ENCODE measurements at regions not wholly inside any gene's neighbourhood (a gene's known extent, or its start where the extent isn't known, plus 50 kb on each side); places are given as distances from the start of the nearest gene placed in this dataset.
"Not testable (repeated sequence)": the region's sequence is repeated elsewhere in the genome, so short reads cannot be mapped to it uniquely, and the experiment has no call there.

DNA sequence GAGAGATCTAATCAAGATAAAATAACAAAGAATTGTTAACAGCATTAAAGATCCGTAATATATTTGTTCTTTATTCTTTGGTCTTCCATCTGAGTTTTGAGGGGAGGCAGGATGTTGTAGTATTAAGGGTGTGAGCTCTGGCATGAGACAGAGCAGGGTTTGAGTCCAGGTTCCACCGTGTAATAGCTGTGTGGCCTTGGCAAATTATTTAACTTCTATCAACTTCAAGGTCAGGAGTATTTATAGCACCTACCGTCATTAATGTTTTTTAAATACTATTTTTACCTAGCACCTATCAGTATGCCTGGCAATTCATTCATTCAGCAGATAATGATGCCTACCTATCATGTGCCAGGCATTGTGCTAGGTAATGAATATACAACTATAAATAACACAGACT lies 180.1 kb upstream of the NABP1 start:
- 95% methylated on average over 3 of the region's 3 CpGs for WGBS
- H3K9me3 ChIP-seq (ENCODE audit: control insufficient read depth in 2 of 2, insufficient read depth in 1 of 2, low read length in 1 of 2): no peaks in the 10 kb centered on the region
- H3K27ac ChIP-seq (ENCODE audit: low read depth in 1 of 2, low read length in 1 of 2): no peak overlapping the region
- DNase-seq (ENCODE audit: low read depth in 6 of 9, low spot score in 9 of 9): no peak
- H3K4me1 ChIP-seq (ENCODE audit: control insufficient read depth in 2 of 2, insufficient read depth in 2 of 2, low read length in 2 of 2): no peaks in the 10 kb centered on the region
- H3K27me3 ChIP-seq (ENCODE audit: control insufficient read depth in 2 of 2, insufficient read depth in 1 of 2, low read length in 1 of 2): no peaks in the 10 kb centered on the region
- H3K4me3 ChIP-seq (ENCODE audit: low read length in 2 of 2): no peak overlapping the region
- H3K36me3 ChIP-seq (ENCODE audit: control insufficient read depth in 2 of 2, insufficient read depth in 2 of 2, low read length in 1 of 2): no peaks in the 10 kb centered on the region

DNA sequence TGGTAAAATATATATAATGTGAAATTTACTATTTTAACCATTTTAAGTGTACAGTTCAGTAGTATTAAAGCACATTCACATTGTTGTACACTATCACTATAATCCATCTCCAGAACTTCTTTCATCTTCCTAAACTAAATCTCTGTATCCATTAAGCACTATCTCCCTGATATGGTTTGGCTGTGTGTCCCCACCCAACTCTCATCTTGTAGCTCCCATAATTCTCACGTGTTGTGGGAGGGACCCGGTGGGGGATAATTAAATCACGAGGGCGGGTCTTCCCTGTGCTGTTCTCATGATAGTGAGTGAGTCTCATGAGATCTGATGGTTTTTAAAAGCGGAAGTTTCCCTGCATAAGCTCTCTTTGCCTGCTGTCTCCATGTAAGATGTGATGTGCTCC lies 178.9 kb upstream of the NABP1 start:
- Histone ChIP-seq H3K4me1 (ENCODE audit: control insufficient read depth in 2 of 2, insufficient read depth in 2 of 2, low read length in 2 of 2) (no peaks in the 10 kb centered on the region), H3K4me3 (ENCODE audit: low read length in 2 of 2) (no peak overlapping the region), H3K27me3 (ENCODE audit: control insufficient read depth in 2 of 2, insufficient read depth in 1 of 2, low read length in 1 of 2) (no peaks in the 10 kb centered on the region), H3K9me3 (ENCODE audit: control insufficient read depth in 2 of 2, insufficient read depth in 1 of 2, low read length in 1 of 2) (no peaks in the 10 kb centered on the region), H3K36me3 (ENCODE audit: control insufficient read depth in 2 of 2, insufficient read depth in 2 of 2, low read length in 1 of 2) (no peaks in the 10 kb centered on the region), H3K27ac (ENCODE audit: low read depth in 1 of 2, low read length in 1 of 2) (no peak overlapping the region)
- 98% methylated on average over 5 of the region's 5 CpGs for whole genome bisulfite sequencing
- DNase-seq (ENCODE audit: low read depth in 6 of 9, low spot score in 9 of 9): no peak

DNA sequence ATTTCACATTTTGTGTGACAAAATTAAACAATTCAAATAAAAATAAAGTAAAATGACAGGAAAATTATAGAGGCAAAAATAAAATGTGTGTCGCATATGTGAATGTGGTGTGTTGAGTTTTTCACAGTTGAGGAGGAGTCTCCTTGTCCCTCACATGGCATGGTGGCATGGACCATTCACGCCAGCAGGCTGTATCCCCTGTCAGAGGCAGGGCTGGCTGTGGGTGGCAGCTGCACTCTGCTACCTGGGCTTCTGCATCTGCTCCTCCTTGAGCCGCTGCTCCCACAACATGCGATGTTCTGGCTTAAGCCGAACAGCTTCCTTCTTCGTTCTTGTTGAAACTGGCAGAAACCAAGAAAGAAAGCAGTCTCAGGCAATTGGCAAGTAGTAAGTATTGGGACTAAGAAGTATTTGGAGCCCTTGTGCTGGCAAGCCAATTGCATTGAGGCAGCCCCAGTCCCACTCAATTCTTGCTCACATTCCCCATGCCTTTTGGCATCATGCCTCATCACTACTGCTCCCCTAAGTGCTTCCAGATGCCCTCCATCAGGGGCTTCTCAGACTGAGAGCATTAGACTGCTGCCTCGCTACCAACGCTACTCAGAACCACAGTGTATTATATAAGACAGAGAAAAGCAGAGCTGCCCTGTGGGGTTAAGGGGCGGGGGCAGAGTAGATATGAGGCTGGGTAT lies 177.9 kb upstream of the NABP1 start:
- H3K4me3 ChIP-seq (ENCODE audit: low read length in 2 of 2): no peak overlapping the region
- no peaks in the 10 kb centered on the region for H3K4me1 ChIP-seq (ENCODE audit: control insufficient read depth in 2 of 2, insufficient read depth in 2 of 2, low read length in 2 of 2)
- H3K27ac ChIP-seq (ENCODE audit: low read depth in 1 of 2, low read length in 1 of 2): no peak overlapping the region
- no peaks in the 10 kb centered on the region for H3K36me3 ChIP-seq (ENCODE audit: control insufficient read depth in 2 of 2, insufficient read depth in 2 of 2, low read length in 1 of 2)
- H3K27me3 ChIP-seq (ENCODE audit: control insufficient read depth in 2 of 2, insufficient read depth in 1 of 2, low read length in 1 of 2): no peaks in the 10 kb centered on the region
- 98% methylated on average over 9 of the region's 9 CpGs for WGBS
- no peaks in the 10 kb centered on the region for H3K9me3 ChIP-seq (ENCODE audit: control insufficient read depth in 2 of 2, insufficient read depth in 1 of 2, low read length in 1 of 2)
- no peak for DNase-seq (ENCODE audit: low read depth in 6 of 9, low spot score in 9 of 9)

DNA sequence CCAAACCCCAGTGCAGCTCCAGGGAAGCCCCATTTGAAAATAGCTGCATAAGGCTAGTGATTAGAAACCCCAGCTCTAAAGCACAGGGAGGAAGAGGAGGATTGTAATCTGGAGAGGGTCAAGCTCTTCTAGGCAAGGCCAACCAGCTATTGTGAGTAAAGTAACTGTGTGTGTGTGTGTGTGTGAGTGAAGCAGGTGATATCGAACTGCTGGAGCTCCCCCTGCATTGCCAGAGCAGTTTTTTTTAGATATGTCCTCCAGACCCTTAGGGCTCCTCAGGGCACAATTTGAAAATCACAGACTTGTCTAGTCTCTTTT lies 177.4 kb upstream of the NABP1 start:
- 94% methylated on average over 1 of the region's 1 CpG for WGBS
- Histone ChIP-seq H3K27me3 (ENCODE audit: control insufficient read depth in 2 of 2, insufficient read depth in 1 of 2, low read length in 1 of 2) (no peaks in the 10 kb centered on the region), H3K36me3 (ENCODE audit: control insufficient read depth in 2 of 2, insufficient read depth in 2 of 2, low read length in 1 of 2) (no peaks in the 10 kb centered on the region), H3K4me3 (ENCODE audit: low read length in 2 of 2) (no peak overlapping the region), H3K27ac (ENCODE audit: low read depth in 1 of 2, low read length in 1 of 2) (no peak overlapping the region), H3K4me1 (ENCODE audit: control insufficient read depth in 2 of 2, insufficient read depth in 2 of 2, low read length in 2 of 2) (no peaks in the 10 kb centered on the region), H3K9me3 (ENCODE audit: control insufficient read depth in 2 of 2, insufficient read depth in 1 of 2, low read length in 1 of 2) (no peaks in the 10 kb centered on the region)
- no peak for DNase-seq (ENCODE audit: low read depth in 6 of 9, low spot score in 9 of 9)

DNA sequence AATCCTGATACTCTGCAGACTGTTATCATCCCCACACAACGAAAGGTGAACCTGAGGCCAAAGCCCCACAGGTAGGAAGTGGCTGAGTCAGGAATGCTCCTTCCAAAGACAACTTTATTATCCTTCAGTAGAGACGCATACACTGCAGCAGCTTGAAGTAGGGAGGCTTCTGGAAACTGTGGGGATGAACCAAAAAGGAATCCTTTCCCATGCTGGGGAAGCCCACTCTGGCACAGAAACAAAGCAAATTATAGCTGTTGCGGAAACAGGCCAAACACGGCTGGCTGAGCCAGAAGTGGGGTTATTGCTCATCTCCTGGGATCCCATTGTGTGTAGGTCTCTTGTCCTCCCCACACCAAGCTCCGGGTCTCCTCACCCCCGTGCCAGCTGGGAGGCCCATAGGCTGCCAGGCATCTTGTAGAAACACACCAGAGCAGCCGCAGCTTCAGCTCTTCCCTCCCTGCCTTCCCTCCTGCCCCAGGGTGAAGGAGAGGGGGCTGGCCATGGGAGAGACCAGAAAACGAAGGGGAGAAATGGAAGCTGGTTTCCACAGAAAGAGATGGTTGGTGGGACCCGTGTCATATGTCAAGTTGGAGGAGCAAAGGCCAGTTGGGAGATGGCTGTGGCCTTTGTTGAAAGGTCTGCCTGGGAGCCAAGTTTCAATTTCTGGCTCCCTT lies 176.9 kb upstream of the NABP1 start:
- DNase-seq (ENCODE audit: low read depth in 6 of 9, low spot score in 9 of 9): no peak
- no peaks in the 10 kb centered on the region for H3K36me3 ChIP-seq (ENCODE audit: control insufficient read depth in 2 of 2, insufficient read depth in 2 of 2, low read length in 1 of 2)
- H3K4me1 ChIP-seq (ENCODE audit: control insufficient read depth in 2 of 2, insufficient read depth in 2 of 2, low read length in 2 of 2): no peaks in the 10 kb centered on the region
- H3K9me3 ChIP-seq (ENCODE audit: control insufficient read depth in 2 of 2, insufficient read depth in 1 of 2, low read length in 1 of 2): no peaks in the 10 kb centered on the region
- 91% methylated on average over 9 of the region's 9 CpGs for WGBS
- H3K4me3 ChIP-seq (ENCODE audit: low read length in 2 of 2): no peak overlapping the region
- peak overlapping the region in 1 of 2 donors; percentile 30 for H3K27ac ChIP-seq (ENCODE audit: low read depth in 1 of 2, low read length in 1 of 2)
- no peaks in the 10 kb centered on the region for H3K27me3 ChIP-seq (ENCODE audit: control insufficient read depth in 2 of 2, insufficient read depth in 1 of 2, low read length in 1 of 2)

DNA sequence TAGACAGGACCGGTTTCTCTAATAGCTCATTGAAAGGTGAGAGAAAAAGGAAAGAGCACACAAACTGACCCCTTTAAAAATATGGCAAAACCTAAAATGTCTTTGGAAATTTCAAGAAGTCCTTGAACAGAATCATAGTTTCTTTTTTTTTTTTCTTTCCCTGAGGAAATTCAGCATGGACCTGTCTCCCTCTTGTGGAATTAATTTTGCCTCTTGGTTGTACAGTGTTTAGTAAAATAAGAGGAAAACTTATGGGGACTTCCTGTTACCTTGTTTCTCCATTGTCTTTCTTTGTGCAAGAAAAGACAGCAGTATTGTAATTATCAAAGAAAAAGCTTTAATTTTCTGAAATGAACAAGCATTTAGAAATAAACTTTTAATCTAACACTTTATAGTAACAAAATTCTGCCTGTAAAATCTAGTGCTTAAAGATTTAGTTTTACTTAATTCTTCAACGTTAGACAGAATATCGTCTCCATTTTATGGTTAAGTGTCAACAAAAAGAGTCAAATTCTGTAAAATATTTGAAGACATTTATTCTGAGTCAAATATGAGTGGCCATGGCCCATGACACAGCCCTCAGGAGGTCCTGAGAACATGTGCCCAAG lies 176.3 kb upstream of the NABP1 start:
- Histone ChIP-seq H3K27ac (ENCODE audit: low read depth in 1 of 2, low read length in 1 of 2) (peak overlapping the region in 1 of 2 donors; percentile 30), H3K36me3 (ENCODE audit: control insufficient read depth in 2 of 2, insufficient read depth in 2 of 2, low read length in 1 of 2) (no peaks in the 10 kb centered on the region), H3K27me3 (ENCODE audit: control insufficient read depth in 2 of 2, insufficient read depth in 1 of 2, low read length in 1 of 2) (no peaks in the 10 kb centered on the region), H3K9me3 (ENCODE audit: control insufficient read depth in 2 of 2, insufficient read depth in 1 of 2, low read length in 1 of 2) (no peaks in the 10 kb centered on the region), H3K4me1 (ENCODE audit: control insufficient read depth in 2 of 2, insufficient read depth in 2 of 2, low read length in 2 of 2) (no peaks in the 10 kb centered on the region), H3K4me3 (ENCODE audit: low read length in 2 of 2) (no peak overlapping the region)
- WGBS: 96% methylated on average over 3 of the region's 3 CpGs
- DNase-seq (ENCODE audit: low read depth in 6 of 9, low spot score in 9 of 9): no peak

DNA sequence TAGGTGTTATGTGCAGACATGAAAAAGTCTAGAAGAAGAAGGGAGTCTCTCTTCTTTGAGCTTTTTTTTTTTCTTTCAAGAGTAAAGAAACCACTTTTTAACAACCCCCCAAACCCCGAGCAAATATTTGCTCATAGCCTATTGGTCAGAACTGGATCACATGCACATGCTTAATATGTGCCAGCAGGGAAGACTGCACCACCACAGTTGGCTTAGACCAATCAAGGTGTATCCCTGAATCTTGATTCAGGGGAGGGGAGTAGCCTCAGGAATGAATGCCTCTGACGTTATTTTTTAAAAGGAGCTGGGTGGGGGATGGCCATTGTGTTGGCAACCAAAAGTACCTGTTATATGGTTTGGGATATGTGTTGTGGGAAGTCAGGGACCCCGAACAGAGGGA lies 171.4 kb upstream of the NABP1 start:
- Histone ChIP-seq H3K4me3 (ENCODE audit: low read length in 2 of 2) (no peak overlapping the region), H3K36me3 (ENCODE audit: control insufficient read depth in 2 of 2, insufficient read depth in 2 of 2, low read length in 1 of 2) (no peaks in the 10 kb centered on the region), H3K27ac (ENCODE audit: low read depth in 1 of 2, low read length in 1 of 2) (no peak overlapping the region), H3K27me3 (ENCODE audit: control insufficient read depth in 2 of 2, insufficient read depth in 1 of 2, low read length in 1 of 2) (no peaks in the 10 kb centered on the region), H3K4me1 (ENCODE audit: control insufficient read depth in 2 of 2, insufficient read depth in 2 of 2, low read length in 2 of 2) (no peaks in the 10 kb centered on the region), H3K9me3 (ENCODE audit: control insufficient read depth in 2 of 2, insufficient read depth in 1 of 2, low read length in 1 of 2) (peaks cover 0 to 2% of the 10 kb centered on the region in 2 donors)
- 94% methylated on average over 3 of the region's 3 CpGs for WGBS
- no peak for DNase-seq (ENCODE audit: low read depth in 6 of 9, low spot score in 9 of 9)

DNA sequence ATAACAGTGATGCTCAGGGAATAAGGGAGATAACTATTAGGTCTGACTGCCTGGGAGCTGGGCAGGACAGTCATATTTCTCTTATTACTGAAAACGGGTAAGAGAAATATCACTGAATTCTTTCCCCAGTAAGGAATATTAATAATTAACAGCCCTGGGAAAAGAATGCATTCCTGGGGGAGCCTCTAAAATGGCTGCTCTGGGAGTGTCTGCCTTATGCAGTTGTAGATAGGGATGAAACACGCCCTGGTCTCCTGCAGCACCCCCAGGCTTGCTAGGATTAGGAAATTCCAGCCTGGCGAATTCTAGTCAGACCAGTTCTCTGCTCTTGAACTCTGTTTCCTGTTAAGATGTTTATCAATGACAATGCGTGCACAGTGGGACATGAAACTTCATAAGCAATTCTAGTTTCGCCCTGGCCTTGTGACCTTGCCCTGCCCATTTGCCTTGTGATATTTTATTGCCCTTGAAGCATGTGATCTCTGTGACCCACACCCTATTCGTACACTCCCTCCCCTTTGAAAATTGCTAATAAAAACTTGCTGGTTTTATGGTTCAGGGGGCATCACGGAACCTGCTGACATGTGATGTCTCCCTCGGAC lies 170.6 kb upstream of the NABP1 start:
- 95% methylated on average over 8 of the region's 8 CpGs for WGBS
- not testable (repeated sequence) for H3K4me1 ChIP-seq (ENCODE audit: control insufficient read depth in 2 of 2, insufficient read depth in 2 of 2, low read length in 2 of 2); DNase-seq (ENCODE audit: low read depth in 6 of 9, low spot score in 9 of 9); H3K27ac ChIP-seq (ENCODE audit: low read depth in 1 of 2, low read length in 1 of 2); H3K36me3 ChIP-seq (ENCODE audit: control insufficient read depth in 2 of 2, insufficient read depth in 2 of 2, low read length in 1 of 2); H3K27me3 ChIP-seq (ENCODE audit: control insufficient read depth in 2 of 2, insufficient read depth in 1 of 2, low read length in 1 of 2); H3K9me3 ChIP-seq (ENCODE audit: control insufficient read depth in 2 of 2, insufficient read depth in 1 of 2, low read length in 1 of 2); H3K4me3 ChIP-seq (ENCODE audit: low read length in 2 of 2)

DNA sequence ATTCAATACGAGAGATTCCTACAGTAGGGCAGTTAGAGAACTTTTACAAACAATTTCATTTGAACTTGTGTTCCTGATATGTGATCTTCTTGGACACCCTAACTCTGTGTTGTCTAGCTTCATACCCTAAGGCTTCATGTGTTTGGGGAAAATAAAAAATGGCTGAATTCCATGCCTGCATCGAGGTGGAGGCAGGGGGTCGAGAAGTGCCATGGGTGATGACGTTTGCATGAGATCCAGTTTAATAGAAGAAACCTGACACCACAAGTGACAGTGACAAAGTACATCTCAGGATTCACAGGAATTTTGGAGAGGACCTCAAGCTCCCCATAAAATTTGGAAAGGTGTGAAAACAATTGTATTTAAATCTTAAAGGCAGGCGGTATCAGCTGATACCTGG lies 169.2 kb upstream of the NABP1 start:
- Histone ChIP-seq H3K27me3 (ENCODE audit: control insufficient read depth in 2 of 2, insufficient read depth in 1 of 2, low read length in 1 of 2) (no peaks in the 10 kb centered on the region), H3K9me3 (ENCODE audit: control insufficient read depth in 2 of 2, insufficient read depth in 1 of 2, low read length in 1 of 2) (peaks cover 0 to 2% of the 10 kb centered on the region in 2 donors), H3K4me3 (ENCODE audit: low read length in 2 of 2) (no peak overlapping the region), H3K4me1 (ENCODE audit: control insufficient read depth in 2 of 2, insufficient read depth in 2 of 2, low read length in 2 of 2) (no peaks in the 10 kb centered on the region), H3K36me3 (ENCODE audit: control insufficient read depth in 2 of 2, insufficient read depth in 2 of 2, low read length in 1 of 2) (no peaks in the 10 kb centered on the region), H3K27ac (ENCODE audit: low read depth in 1 of 2, low read length in 1 of 2) (no peak overlapping the region)
- WGBS: 99% methylated on average over 5 of the region's 5 CpGs
- DNase-seq (ENCODE audit: low read depth in 6 of 9, low spot score in 9 of 9): no peak
